KBM-7 (cell line): ENCODE measurements at regions not wholly inside any gene's neighbourhood (a gene's known extent, or its start where the extent isn't known, plus 50 kb on each side); places are given as distances from the start of the nearest gene placed in this dataset.

Experiments used
- DNase-seq: peaks from one replicate; pipeline ENCODE4 v3.0.0-alpha.2; 2015
- in situ Hi-C: fragments of 300-500 bp; cut with MboI; formaldehyde crosslinking; loops from 2 replicates; pipeline ENCODE4 v1.14.3; 2020; ENCODE audit warnings: low sequenced_read_pairs, low pct_unique_long_range_greater_than_20kb, mixed read lengths

DNA sequence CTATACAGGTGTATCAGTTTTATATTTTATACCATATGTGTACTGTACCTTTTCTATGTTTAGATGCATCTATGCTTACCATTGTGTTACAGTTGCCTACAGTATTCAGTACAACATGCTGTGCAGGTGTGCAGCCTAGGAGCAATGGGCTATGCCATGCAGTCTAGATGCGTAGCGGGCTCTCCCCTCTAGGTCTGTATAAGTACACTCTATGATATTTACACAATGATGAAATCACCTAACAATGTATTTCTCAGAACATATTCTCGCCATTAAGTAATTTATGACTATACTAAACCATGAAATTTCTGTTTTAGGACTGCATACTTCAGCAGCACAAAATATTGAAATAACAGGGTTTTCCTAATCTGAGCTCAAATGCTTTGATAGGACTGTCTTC is 179.6 kb downstream of the RFC3 start:
- DNase-seq: no peak
- in situ Hi-C loops: no loop called here

DNA sequence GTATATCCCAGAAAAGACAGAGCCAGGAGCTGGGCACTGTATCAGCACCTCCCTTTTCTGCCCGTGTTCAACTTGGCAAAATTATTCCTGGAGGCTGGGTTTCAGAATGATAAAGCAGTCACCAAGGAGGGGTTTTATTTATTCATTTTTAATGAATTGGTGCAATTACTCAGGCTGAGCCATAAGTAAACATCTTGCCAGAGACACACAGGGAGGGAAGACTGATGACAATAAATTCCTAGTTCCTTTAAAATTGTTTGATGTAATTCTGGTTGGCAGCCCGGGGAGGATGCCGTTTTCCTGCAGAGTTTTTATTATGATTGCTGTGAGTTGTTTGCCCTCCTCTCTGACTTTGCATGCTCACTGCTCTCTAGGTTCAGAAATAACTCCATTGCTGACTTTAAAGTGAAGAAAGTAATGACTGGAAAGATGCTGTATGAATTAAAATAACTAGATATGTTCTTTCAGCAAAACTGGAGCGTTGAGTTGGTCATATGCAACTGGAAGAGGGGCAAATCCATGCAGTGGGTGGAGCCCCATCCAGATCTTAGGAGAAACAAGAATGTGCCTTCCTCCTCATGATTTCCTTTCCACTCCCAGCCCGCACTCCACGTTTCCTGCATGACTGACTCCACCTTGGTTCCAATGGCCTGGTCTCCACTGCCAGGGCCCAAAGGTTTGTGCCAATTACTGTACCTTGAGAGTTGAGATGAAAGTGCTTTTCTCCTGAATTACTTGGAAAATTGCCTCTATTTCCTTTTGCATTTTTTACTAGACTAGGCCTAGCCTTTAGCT is 182.1 kb downstream of the RFC3 start:
- no peak for DNase-seq
- in situ Hi-C loops: no loop called here

DNA sequence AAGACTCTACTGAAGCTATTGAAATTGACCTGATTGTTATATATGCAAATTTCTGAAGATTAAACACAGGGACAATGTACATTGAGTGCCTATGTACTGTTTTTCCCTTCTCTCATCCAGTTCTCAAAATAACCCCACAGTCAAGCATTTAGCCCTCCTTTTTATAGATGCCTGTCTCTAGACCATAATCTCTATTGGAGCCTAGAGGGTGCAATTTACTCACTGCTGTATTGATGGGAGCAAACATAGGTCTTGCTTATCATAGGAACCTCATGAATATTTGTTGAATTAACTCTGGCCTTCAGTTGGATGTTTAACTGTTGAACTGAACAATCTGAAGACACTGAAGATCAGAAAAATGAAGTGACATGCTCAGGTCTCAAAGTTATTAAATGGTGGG is 183.0 kb downstream of the RFC3 start:
- no peak for DNase-seq
- in situ Hi-C loops: no loop called here

DNA sequence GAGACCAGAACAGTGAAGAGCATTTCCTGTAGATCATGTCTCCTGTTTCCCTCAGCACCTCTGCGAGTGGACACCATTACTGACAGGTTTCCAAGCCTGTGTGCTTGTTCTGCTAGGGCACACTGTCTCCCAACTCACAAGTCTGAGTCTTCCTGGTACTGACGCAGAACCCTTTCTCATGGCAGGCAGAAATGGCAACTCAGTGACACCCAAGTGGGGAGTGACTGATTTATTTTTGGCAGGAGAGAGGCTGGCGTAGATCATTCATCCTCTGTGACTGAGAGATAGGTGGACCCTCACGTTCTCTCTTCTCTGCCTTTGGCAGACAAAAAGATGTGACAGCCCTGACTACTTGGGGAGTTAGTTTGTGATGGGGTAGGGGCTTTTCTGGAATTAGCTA is 183.4 kb downstream of the RFC3 start:
- no peak for DNase-seq
- in situ Hi-C loops: no loop called here

DNA sequence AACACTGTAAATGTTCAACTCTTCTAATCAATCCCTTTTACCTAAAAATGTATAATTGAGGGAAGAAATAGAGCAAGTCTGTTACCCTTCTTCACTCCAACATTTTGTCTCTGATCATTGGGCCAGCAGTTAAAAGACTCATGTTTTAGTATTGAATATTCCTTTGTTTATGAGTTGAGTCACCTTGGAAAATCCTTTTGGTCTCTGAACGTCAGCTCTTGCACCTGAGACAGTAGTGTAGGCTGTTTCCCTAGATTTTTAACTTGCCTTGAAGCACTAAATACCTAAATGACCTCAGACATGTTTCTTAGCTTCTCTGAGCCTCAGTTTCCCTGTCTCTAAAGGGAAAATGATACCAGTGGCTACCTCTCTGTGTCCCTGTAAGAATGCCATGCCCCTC is 184.2 kb downstream of the RFC3 start:
- in situ Hi-C loops: no loop called here
- DNase-seq: no peak

DNA sequence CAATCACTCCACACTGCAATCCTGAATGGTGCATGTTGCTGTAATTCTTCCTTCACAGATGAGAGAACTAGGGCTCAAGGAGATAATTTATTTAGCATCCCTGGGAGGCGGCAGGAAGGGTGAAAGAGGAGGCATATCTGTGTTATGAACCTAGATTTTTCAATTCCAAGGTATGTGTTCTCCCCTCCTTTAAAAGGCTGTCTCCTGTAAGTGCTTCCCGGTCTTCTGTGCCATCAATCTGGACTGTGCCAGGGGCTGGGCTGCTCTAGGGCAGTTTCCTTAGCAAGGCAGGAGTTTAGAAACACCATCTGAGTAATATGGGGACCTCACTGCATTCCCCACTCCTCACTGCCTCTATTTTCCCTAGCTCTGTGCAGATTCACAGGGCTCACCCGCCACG is 185.0 kb downstream of the RFC3 start:
- in situ Hi-C loops: no loop called here

DNA sequence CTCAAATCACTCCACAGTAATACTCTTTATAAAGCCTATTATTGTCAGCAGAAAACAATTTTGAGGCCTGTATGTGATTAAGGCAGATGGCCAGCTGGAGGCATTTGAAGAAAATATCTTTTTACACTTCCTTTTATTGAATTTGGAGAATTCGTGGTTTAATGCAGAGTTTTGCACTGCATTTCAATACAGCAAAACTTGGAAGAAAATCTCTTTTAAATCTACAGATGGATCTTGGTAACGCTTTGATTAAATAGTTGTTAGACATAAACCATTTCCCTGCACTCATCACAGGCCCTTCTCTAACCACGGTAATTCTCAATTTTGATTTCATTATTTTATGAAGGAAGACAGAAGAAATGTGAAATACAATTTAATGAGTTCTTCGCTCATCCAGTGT is 185.7 kb downstream of the RFC3 start:
- DNase-seq: no peak
- in situ Hi-C loops: no loop called here

More for the DNA sequence above, 185.0 kb downstream of the RFC3 start:
- DNase-seq: no peak

DNA sequence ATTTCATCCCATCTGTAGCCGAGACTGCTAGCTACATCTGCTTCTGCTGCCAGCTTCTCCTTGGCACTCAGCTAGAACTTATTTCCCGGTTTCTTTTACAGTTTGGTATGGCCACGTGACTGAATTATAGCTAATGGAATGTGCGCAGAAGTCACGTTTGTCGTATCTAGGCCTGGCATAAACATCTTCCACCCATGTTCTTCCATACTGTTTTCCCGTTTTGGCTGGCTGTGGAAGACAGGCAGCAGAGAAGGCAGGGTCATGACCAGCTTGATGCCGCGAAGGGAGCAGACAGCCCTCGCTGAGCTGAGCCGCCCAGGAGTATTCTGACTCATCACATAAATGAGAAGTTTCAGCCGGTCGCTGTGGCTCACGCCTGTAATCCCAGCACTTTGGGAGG is 186.7 kb downstream of the RFC3 start:
- in situ Hi-C loops: no loop called here
- DNase-seq: no peak

DNA sequence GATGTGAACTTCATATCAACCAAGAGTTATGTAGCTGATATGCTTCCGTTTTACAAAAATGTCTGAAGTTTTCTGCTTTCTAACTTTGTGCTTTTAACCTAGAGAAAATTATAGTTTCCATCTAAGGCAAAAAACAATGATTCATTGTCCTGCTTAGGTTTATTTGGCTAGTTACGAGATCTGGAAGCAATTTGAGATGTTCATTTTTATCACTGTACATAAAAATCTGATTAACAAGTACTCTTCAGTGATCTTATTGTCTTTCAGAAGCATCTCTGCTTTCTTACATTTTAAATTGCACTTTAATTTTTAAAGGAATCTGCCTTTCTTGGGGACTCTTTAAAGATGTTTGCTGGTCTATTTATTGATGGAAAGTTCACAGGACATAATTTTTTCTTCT is 188.1 kb downstream of the RFC3 start:
- in situ Hi-C loops: no loop called here
- DNase-seq: no peak

DNA sequence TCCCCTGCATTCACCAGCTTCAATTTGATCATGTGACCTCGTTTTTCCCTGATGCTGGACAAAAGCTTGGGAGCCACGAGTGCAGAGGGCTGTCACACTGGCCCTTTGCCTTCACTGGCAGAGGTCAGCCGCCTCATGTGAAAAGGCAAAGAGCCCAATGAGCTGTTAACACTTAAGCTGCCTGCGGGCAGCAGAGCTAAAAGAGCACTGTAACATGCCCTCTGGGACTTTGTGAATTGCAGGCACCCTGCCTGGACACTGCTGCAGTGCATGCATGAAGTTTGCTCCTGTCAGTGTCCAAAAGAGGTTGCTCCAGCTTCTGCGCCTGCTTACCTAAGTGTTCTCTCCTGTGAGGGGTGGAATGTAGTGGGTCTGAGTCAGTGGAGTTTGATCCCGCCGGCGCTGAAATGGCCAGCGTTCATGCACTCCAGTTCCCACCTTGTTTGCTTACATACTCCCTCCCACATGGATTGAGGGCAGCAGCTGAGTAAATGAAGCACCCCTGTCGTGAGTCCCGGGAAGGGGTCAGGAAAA is 193.7 kb downstream of the RFC3 start:
- in situ Hi-C loops: no loop called here
- no peak for DNase-seq

DNA sequence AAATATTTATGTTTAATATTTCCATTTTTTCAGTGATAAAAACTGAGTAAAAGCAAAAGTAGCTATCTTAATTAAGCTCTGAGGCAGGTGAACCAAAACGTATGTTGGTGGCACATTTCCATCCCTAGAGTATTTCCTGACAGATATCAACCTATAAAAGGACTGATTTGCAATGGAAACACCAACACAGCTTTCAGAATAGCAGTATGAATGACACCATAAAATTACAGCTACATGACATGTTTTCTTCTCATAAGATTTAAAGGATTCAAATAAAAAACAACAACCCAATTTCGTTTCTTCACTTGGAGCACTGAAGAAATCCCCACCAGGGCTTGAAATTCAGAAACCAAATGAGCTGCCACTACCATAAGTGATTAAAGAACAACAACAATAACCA is 194.4 kb downstream of the RFC3 start:
- in situ Hi-C loops: no loop called here

DNA sequence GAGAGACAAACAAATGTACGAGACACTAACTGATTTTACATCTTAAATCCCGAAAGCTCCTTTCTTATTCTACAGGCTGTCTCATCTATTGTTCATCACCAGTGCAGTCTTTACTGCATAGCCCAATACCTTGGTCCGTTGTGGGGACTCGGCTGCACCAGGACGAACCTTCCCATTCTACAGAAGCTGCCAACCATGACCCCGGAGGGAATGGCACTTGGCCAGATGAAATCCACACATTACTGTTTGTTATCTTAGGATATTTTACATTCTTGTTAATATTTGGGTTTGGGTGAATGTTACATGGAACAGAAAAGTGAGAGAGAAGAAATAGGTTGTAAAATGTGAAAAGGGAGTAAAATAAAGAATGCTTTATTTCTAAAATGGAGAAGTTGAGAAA is 195.1 kb downstream of the RFC3 start:
- in situ Hi-C loops: no loop called here
- DNase-seq: no peak

More for the DNA sequence above, 194.4 kb downstream of the RFC3 start:
- no peak for DNase-seq

DNA sequence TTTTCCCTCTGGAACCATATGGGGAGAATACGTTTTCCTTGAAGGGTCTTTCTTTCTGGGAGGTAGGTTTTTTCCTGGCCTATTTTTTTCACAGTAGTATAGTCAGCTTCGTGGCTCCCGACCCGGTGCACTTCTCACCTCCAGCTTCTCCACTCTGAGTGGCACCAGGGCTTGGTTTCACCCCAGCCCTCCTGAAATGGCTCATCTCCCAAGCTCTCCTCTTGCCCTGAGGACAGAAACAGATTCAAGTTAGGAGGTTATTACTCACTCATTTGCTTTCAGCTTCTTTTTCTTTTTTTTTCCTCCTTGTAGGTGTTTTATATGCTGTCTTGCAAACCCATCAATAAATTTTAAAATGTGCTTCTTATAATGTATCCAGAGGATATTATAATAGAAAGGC is 199.3 kb downstream of the RFC3 start:
- in situ Hi-C loops: no loop called here
- no peak for DNase-seq

DNA sequence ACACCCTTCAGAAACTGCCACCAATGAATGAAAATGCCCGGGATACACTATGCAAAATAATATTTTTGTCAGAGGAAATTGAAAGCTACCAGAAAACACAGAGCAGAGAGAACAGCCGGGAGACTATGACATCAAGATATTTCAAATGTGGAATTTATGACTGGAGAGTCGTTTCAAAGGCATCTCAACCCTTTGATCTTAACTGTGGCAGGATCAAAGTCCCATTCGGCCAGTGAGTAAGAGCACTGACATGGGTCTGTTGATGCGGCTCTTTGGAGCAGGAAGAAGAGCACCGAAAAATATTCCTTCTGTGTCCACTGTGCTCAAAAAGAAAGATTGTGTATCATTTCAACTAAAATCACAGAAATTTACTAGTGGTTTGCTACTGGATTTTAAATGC is 201.9 kb downstream of the RFC3 start:
- in situ Hi-C loops: no loop called here
- no peak for DNase-seq

DNA sequence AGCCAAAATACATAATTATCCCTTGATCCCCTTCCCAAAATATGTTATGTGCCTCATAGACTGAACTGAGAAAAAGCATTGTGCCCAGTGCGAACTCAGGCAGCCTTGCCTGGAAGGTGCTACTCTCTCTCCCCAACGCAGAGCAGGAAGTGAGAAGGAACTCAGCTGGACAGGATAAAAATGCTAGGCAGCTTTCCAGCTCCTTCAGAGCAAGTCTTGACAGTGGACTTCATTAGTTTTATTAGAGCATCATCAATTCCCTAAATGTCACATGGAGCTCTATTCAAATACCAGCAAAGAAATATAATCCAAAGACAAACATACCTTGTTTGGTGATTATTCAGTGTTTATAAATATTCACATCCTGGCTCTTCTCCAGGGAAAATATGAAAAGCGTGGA is 202.4 kb downstream of the RFC3 start:
- in situ Hi-C loops: no loop called here
- no peak for DNase-seq

DNA sequence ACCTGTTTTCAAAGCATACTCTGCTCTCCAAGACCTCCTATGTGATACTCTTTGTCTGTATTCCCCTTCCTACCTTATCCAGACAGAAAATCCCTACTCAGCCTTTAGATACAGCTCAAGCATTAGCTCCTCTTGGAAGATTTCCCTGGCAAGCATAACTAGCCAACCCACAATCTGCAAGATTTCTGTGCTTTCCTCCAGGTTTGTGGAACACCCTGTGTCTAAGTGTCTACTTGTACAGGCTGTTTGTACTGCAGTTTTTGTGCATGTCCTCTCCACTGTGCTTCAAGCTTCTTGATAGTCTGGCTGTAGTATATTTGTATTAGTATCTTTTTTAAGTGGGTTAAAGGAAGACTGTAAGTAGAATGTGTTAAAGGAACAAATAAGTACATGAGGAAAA is 203.7 kb downstream of the RFC3 start:
- in situ Hi-C loops: no loop called here
- no peak for DNase-seq

DNA sequence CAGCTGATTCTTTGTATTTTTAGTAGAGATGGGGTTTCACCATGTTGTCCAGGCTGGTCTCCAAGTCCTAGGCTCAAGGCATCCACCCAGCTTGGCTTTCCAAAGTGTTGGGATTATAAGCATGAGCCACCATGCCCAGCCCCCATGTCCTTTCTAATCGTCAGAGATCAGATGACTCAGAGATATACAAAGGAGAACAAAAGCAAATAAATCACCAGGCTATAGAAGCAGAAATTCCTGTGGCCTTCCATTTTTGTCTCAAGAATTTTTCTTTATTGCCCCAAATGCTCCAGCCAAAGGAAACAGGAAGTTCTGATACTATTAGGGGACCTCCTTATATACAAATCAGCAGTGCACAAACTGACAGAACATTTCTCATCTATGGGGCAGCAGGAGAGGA is 207.8 kb downstream of the RFC3 start:
- DNase-seq: no peak
- in situ Hi-C loops: no loop called here

DNA sequence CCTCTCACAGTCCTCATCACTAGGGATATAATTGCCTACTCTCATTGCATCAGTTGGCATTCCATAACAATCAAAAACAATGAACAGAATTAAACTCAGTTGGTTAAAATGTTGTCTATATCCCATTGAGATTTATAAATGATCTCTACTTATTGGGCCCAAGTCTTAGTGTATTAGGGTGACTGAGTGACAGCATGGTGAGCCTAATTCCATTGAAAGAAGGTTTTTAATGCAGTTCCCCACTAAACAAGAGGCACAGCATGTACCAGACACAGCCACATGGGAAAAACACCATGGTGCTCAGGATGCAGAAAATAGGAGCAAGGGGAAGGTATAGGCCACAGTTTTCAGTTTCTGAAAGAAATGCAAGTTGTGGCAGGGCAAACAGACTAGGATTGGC is 208.4 kb downstream of the RFC3 start:
- in situ Hi-C loops: no loop called here
- DNase-seq: no peak

DNA sequence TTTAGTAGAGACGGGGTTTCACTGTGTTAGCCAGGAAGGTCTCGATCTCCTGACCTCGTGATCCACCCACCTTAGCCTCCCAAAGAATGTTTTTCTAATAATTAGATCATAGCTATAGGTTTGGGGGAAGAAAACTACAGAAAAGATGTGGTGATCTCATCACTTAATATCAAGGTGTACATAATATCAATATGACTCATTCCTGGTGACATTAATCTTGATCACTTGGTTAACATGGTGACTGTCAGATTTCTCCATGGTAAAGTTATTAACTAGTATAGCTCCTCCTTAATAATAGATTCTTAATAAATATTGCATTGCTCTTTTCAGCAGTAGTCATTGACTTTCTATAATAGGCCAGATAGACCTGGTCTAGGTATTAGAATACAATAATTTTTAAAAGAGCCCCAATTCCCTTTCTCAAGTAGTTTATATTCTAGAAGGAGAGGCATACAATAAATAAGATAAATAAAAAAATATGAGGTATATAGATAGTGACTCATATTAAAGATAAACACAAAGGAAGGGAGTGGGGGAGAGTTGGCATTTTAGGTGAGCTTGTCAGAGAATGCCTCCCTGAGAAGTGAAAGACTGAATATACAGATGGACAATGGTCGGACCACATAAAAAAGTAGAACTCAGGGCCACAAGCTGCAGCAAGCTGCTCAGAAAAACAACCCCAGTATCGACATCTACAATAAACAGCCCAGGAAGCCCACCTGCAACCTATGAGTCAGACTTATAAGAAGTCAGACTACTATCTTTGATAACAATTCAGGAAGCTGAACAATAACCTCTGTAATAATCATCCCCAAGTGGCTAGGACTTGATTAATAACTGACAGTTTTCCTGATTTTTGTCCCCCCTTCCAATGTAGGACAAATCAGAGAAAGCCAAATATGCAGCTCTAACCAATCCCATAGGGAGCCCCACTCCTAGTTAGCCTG is 210.8 kb downstream of the RFC3 start:
- in situ Hi-C loops: no loop called here
- DNase-seq: no peak

DNA sequence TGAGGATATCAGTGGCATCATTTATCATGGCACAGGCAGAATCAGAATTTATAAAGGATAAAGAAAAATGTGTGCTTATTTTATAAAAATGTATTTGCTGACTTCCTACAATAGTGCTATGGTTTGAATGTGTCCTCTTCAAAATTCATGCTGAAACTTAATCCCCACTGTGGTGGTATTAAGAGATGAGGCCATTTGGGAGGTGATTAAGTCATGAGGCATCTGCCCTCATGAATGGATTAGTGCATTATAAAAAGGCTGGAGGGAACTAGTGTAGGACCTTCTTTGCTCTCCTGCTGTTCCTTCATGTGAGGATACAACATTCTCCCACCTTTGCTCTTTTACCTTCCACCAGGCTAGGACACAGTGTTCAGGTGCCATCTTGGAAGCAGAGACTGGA is 212.8 kb downstream of the RFC3 start:
- in situ Hi-C loops: no loop called here
- no peak for DNase-seq
